ENCODE measurements at regions not wholly inside any gene's neighbourhood (a gene's known extent, or its start where the extent isn't known, plus 50 kb on each side); places are given as distances from the start of the nearest gene placed in this dataset.

DNA sequence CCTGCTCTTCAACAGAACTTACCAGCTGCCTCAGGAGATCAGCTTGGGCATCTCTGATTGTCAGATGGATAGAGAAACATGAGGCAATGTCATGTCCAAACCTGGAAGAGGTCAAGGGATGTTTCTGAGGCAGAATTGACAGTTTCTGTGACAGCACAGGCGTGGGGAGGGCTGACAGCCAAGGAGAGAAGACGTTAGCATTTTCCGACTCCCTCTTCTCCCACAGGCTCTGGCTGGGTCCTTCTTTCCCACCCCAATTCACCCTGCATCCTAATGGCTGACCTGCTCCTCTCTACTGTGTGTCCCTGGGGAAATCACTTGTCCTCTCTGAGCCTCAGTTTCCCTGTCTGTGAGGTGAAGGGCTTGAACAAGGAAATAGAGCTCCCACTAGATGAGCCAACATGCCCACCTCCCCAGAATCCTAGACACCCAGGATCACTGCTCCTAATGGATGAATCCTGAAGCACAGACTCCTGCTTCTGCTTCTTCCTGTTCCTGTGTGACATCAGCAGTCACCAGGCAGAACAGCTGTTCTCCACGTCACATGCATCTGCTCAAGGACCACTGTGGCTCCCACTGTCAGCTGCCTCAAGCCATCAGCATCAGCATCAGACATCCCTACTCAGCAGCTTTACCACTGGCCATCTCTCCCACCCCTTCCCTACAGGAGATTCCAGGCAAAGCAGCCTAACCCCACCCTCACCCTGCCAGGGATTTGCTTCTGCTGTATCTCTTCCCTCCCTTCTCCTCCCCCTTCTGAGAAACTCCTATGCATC, 408.0 kb downstream of the MATN1 start:
- TF ChIP-seq ZNF274 (IDR thresholded peaks at IDR 0.05; ENCODE audit: low read depth, low read length) (no peak), YY1 (IDR thresholded peaks at IDR 0.05; ENCODE audit: insufficient read depth, insufficient read length) (no peak), SUZ12 (IDR thresholded peaks at IDR 0.05; ENCODE audit: extremely low read depth, insufficient read depth, insufficient read length) (no peak)

Data from NT2/D1 (cell line).